SW480 (cell line): ENCODE measurements at regions not wholly inside any gene's neighbourhood (a gene's known extent, or its start where the extent isn't known, plus 50 kb on each side); places are given as distances from the start of the nearest gene placed in this dataset.

Source experiments
- DNase-seq: peaks from one replicate; pipeline ENCODE4 v3.0.0-alpha.2; 2016; ENCODE audit warnings: low spot score

DNA sequence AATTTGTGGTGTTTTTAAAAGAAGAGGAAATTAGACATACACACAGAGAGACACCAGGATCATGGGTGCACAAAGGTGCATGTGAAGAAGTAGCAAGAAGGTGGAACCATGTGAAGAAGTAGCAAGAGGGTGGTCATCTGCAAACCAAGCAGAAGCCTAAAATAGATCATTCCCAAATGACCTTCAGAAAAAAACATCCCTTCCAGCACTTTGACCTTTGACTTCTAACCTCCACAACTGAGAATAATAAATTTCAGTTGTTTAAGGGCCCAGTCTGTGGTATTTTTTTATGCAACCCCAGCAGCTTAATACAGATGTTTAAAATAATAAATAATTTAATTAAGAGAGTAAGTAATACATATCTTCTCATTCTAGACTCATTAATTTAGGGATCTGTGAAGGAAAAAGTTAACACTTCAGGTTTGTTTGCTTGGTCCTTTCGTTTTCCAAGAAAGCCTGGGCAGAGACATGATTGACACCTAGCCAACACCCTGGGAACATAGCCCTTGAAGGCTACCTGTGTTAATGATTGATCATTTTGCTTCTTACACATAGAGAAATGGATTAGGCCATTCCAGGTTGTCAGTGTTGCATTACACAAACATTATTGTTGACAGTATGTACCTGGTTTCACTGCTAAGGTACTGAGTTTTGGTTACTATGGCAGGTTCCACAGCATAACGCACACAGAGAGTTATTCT, 1331.2 kb upstream of the GBE1 start:
- DNase-seq, result no peak

DNA sequence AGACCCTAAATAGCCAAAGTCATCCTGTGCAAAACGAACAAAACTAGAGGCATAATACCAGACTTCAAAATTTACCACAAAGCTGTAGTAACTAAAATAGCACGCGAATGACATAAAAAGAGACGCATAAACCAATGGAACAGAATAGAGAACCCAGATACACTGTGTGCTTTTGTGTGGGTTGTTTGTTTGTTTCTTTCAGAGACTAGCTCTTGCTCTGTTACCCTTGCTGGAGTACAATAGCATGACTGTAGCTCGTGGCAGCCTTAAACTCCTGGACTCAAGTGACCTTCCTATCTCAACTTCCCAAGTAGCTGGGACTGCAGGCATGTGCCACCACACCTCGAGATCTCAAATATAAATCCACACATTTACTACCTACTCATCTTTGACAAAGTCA, 1314.6 kb upstream of the GBE1 start:
- no peak for DNase-seq

DNA sequence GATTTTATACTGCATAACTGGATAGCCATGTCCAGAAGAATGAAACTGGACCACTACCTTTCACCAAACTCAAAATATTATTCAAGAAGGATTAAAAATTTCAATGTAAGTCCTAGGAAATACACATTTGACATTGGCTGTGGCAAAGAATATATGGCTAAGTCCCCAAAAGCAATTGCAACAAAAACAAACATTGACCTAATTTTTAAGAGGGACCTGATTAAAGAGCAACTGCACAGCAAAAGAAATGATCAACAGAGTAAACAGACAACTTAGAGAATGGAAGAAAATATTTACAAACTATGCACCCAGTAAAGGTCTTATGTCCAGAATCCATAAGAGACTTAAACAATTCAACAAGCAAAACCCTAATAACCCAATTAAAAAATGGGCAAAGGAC, 1313.0 kb upstream of the GBE1 start:
- DNase-seq, result no peak

GRCh38 chr3:83065851-83066460, 1304.5 kb upstream of the GBE1 start:
- DNase-seq, result peak; percentile 52

DNA sequence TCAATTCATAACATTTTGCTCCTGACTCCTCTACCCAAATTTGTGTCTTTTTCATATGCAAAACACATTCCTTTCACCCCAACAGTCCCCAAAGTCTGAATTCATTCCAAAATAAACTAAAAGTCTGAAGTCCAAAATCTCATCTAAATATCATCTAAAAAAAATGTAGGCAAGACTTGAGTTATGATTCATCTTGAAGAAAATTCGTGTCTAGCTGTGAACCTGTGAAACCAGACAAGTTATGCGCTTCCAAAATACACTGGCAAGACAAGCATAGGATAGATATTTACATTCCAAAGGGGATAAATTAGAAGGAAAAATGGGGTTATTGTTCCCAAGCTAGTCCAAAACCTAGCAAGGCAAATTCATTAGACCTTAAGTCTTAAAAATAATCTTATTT, 1302.0 kb upstream of the GBE1 start:
- DNase-seq, result no peak

GRCh38 chr3:83048556-83048955, 1287.1 kb upstream of the GBE1 start:
- no peak for DNase-seq

DNA sequence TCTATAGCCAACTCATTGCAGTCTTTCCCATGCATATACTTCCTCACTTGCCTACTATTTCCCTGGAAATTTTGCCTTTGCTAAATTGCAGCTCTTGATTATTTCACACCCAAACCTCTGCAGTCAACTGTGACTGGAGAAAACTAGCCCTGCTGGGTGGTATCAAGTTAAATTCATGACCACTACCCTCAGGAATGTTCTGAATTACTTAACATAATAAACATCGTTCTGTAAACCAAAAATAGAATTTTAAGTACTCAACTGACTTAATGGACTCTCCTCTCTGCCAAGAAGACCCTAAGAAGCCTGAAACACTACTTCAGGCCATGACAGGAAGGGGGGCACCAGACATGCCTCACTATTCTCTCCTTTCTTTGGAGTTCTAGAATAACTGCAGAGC, 1278.0 kb upstream of the GBE1 start:
- no peak for DNase-seq

DNA sequence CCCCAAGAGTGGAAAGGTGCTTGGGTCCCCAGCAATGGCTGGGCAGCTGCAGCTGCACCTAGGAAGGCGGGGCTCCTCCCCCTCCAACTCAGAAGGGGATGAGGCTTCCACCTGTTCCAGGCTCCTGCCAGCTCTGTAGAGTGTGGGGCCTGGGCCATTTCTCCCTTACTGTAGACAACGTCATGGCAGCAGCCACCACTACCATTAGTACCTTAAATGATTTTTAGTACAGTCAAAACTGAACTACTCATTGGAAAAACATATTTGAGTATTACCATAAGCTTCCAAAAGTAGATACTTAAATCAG, 1274.2 kb upstream of the GBE1 start:
- no peak for DNase-seq

GRCh38 chr3:83034806-83035703, 1273.6 kb upstream of the GBE1 start:
- no peak for DNase-seq

DNA sequence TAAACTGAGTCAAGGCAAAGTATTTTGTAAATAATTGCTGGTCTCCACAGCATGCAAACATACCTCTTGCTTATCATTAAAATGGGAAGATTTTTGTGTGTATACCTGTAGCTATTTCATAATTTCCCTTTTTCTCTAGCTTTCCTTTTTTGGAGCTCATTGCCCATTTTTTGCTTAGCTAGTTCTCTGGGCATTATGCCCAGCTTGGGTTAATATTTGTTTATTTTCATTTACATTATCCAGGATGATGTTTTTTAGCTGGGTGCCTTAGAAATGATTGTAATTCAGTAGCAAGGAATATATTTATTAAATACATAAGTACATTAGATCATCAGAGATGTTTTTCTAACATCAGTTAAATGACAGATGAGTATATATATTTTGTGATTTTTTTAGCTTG, 1271.7 kb upstream of the GBE1 start:
- DNase-seq, result no peak

DNA sequence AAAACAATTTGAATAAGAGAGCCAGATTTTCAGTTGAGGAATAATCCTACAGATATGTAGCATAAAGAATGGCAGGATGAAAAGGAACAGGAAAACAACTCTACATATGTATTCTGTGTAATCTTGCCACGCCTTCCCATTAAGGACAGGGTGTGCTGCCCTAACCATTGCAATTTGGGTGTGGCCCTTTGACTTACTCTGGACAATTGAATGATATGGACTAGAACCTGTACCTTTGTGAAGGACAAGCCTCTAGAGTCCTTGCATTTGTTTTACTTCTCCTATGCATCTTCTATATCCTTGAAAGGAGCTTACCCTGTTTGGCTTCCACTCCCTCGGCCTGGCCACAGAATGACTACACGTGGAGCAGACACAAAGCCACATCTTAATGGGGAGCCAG, 1261.6 kb upstream of the GBE1 start:
- peak; percentile 2 for DNase-seq

GRCh38 chr3:83011481-83011880, 1250.0 kb upstream of the GBE1 start:
- no peak for DNase-seq

DNA sequence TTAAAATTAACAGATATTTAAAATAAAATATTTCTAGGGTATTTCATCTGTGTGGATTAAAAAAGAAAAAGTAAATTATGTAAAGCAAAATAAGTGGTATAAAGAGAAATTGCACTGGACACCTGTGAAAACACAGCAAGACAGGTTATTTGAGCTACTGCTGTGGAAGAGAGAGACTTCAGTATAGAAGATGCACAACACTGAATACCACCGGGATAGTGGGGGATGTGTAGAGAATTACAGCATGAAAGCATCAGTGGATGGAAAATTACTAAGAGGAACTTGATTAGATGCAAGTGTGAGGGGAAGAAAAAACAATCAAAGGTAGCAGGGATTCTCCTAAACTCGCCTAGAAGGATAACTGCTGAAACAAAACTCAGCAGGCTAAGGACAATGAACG, 1242.5 kb upstream of the GBE1 start:
- no peak for DNase-seq

DNA sequence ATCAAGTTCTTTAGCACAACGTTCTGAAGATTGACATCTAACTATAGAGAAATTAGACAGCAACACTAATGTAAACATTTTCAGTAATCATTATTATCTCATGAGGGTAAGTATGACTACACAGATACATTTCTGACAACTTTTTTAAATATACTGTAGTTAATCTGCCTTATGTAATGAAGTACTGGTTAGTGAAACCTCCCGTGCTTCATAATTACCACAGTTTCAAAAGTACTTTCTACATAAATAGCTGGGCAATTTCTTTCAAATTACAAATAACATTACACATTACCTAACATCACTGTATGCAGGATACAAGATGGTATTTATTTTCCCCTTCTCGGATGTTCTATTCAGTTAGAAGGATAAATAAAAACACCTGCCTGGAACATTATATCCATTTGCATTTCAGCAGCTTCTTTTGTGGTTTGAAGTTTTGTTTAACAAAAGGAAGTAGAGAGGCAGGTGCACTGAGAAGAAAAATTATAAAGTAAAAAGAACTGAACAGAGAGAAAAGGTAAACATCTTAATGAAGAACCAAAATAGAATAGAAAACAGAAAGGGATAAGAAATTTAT, 1241.5 kb upstream of the GBE1 start:
- no peak for DNase-seq

DNA sequence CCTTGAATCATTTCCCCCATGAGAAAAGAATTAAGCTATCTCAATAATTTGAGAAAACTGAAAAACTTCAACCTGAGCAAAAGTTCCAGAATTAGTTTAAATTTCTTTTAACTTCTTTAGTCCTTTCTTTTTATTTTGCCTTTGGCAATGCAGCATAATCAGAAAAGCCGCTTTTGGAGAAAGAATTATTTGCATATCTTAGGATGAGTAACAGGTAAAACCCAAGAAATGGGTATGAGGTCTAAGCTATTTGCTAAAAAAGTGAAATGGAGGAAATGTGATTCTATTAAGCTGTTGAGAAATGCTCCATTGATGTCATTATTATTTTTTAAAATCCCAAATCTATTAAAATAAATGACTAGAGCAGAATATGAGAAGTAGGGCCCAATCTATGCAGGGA, 1238.3 kb upstream of the GBE1 start:
- DNase-seq, result no peak

DNA sequence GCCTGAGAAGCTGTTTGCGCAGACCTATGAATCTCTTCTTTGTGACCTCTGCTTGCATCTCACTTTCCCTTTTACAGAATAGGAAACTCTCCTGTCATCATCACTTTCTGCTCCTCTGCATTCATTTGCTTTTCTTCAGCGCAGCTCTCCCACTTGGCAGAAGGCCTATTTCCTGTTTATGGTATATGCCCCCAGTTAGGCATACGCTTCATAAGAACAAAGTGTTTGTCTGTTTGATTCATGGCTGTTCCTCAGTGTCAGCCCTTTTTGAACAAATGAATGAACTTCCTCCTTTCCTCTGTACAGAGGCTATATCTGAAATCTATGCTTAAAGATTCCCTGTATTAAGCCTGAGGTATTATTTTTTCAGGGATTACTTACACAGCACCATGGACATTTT, 1216.9 kb upstream of the GBE1 start:
- DNase-seq, result no peak

DNA sequence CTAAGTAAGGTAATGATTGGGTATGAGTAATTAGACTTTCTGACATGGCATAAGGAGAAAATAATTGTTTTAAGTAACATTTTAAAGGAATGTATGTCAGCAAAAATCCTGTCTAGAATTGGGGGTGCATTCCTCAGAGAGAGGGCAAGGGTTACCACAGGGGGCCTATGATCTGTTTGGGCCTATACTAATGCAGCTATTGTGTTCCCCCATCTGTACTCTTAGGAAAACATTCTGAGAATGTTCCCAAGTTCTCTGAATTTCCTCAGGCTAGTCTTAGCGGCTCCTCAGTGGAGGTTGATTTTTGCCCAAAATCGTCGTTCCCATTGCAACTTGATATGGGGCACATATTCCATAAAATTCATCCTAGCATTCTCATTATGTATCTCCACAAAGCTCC, 1216.4 kb upstream of the GBE1 start:
- DNase-seq, result no peak

DNA sequence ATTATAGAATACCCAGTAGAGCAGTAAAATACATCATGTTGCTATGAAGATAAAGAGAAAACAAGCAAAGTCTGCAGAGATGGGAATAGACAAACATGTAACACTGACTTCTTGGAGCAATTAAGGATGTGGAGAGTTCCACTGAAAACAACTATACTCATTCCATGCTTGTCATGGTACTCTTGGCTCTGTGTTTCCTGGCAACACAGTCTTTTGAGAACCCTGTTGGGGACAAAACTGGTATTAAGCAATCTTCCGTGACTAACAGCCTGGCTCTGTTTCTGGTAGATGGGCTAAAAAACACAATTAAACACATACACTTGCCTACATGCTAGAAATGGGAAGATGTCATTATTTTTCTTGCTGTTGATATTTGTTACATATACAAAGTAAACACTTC, 1212.3 kb upstream of the GBE1 start:
- DNase-seq, result no peak

- no peak for DNase-seq
Measured at GRCh38 chr3:82960379-82960778, 1198.9 kb upstream of the GBE1 start.

GRCh38 chr3:82957696-82958095, 1196.3 kb upstream of the GBE1 start:
- no peak for DNase-seq

DNA sequence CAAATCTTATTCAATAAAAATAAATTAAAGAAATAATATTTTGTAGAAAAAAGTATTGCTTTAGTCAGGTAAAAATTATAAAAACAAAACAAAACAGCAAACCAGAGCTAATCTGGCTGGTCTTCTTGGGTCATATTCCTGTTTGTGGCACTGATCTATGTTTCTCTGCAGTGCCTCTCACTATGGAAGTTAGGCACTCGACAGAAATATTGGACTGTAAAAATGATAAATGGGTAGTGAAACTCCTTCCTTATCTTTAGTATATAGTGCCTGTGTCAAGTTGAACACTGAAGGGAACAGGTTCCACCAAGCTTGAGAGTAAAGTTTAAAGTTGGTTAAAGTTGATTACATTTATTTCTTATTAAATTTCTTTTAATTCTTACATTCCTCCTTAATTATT, 1195.6 kb upstream of the GBE1 start:
- no peak for DNase-seq

GRCh38 chr3:82954486-82954885, 1193.0 kb upstream of the GBE1 start:
- no peak for DNase-seq

DNA sequence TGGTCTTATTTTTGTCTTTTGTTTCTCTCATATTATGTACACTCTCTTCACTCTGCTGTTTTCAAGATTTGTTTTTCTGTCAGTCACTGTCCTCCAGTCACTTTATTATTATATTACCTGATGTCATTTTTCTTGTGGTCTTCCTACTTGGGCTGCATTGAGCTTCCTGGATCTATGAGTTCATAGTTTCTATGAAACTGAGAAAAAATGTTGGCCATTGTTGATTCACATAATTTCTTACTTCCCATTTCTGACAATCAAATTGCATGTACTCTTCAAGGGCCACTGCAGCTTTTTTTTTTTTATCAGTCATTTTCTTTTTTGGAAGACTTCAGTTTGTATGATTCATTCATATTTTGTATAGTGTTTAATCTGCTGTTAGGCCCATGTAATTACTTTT, 1180.6 kb upstream of the GBE1 start:
- DNase-seq, result no peak
